IPS-18a (cell line): ENCODE measurements at regions not wholly inside any gene's neighbourhood (a gene's known extent, or its start where the extent isn't known, plus 50 kb on each side); places are given as distances from the start of the nearest gene placed in this dataset.

ENCODE experiments used
- H3K27ac ChIP-seq: one replicate; pipeline ENCODE4 v1.5.1; 2013; ENCODE audit warnings: low read length
- H3K27me3 ChIP-seq: one replicate; pipeline ENCODE4 v1.6.1; 2013; ENCODE audit warnings: mild to moderate bottlenecking, low read length; ENCODE audit not compliant: control insufficient read depth, insufficient read depth
- H3K36me3 ChIP-seq: one replicate; pipeline ENCODE4 v1.6.1; 2013; ENCODE audit warnings: low read depth, low read length; ENCODE audit not compliant: control insufficient read depth
- H3K4me1 ChIP-seq: one replicate; pipeline ENCODE4 v1.6.1; 2013; ENCODE audit warnings: low read depth, low read length; ENCODE audit not compliant: control insufficient read depth
- H3K4me3 ChIP-seq: one replicate; pipeline ENCODE4 v1.5.1; 2013; ENCODE audit warnings: low read length
- H3K9ac ChIP-seq: one replicate; pipeline ENCODE4 v1.6.1; 2013; ENCODE audit warnings: mild to moderate bottlenecking, low read length, moderate library complexity
- H3K9me3 ChIP-seq: one replicate; pipeline ENCODE4 v1.6.1; 2013; ENCODE audit warnings: low read depth, low read length; ENCODE audit not compliant: control insufficient read depth

- H3K36me3 ChIP-seq, result no peaks in the 10 kb centered on the region
- no peaks in the 10 kb centered on the region for H3K9me3 ChIP-seq
- no peak overlapping the region for H3K4me3 ChIP-seq
- H3K9ac ChIP-seq, result no peak overlapping the region
- no peaks in the 10 kb centered on the region for H3K4me1 ChIP-seq
- no peak overlapping the region for H3K27ac ChIP-seq
- H3K27me3 ChIP-seq, result no peaks in the 10 kb centered on the region
These were observed 230.6 kb upstream of the CTNNB1 start for GRCh38 chr3:40968666-40969065.

- Histone ChIP-seq H3K27me3 (no peaks in the 10 kb centered on the region), H3K27ac (no peak overlapping the region), H3K9ac (no peak overlapping the region), H3K4me3 (no peak overlapping the region), H3K36me3 (no peaks in the 10 kb centered on the region), H3K4me1 (no peaks in the 10 kb centered on the region), H3K9me3 (no peaks in the 10 kb centered on the region)
These were observed 230.0 kb upstream of the CTNNB1 start for GRCh38 chr3:40969341-40969740.

- H3K4me3 ChIP-seq, result no peak overlapping the region
- no peak overlapping the region for H3K9ac ChIP-seq
- H3K27ac ChIP-seq, result no peak overlapping the region
- H3K36me3 ChIP-seq, result no peaks in the 10 kb centered on the region
- no peaks in the 10 kb centered on the region for H3K4me1 ChIP-seq
- H3K9me3 ChIP-seq, result no peaks in the 10 kb centered on the region
- H3K27me3 ChIP-seq, result no peaks in the 10 kb centered on the region
These were observed 229.4 kb upstream of the CTNNB1 start for GRCh38 chr3:40969756-40970466.

GRCh38 chr3:40971191-40972168, 227.8 kb upstream of the CTNNB1 start:
- no peaks in the 10 kb centered on the region for H3K9me3 ChIP-seq
- H3K36me3 ChIP-seq, result no peaks in the 10 kb centered on the region
- no peak overlapping the region for H3K4me3 ChIP-seq
- no peak overlapping the region for H3K9ac ChIP-seq
- H3K4me1 ChIP-seq, result no peaks in the 10 kb centered on the region
- no peaks in the 10 kb centered on the region for H3K27me3 ChIP-seq
- no peak overlapping the region for H3K27ac ChIP-seq

- Histone ChIP-seq H3K27ac (no peak overlapping the region), H3K36me3 (no peaks in the 10 kb centered on the region), H3K27me3 (no peaks in the 10 kb centered on the region), H3K9me3 (no peaks in the 10 kb centered on the region), H3K4me3 (no peak overlapping the region), H3K4me1 (no peaks in the 10 kb centered on the region), H3K9ac (no peak overlapping the region)
These were observed 227.0 kb upstream of the CTNNB1 start for GRCh38 chr3:40972350-40972749.

GRCh38 chr3:40973141-40973540, 226.2 kb upstream of the CTNNB1 start:
- no peaks in the 10 kb centered on the region for H3K27me3 ChIP-seq
- H3K4me1 ChIP-seq, result no peaks in the 10 kb centered on the region
- no peaks in the 10 kb centered on the region for H3K36me3 ChIP-seq
- H3K9me3 ChIP-seq, result no peaks in the 10 kb centered on the region
- no peak overlapping the region for H3K4me3 ChIP-seq
- H3K9ac ChIP-seq, result no peak overlapping the region
- no peak overlapping the region for H3K27ac ChIP-seq

- Histone ChIP-seq H3K4me3 (no peak overlapping the region), H3K36me3 (no peaks in the 10 kb centered on the region), H3K9me3 (no peaks in the 10 kb centered on the region), H3K4me1 (no peaks in the 10 kb centered on the region), H3K9ac (no peak overlapping the region), H3K27me3 (no peaks in the 10 kb centered on the region), H3K27ac (no peak overlapping the region)
These were observed 223.6 kb upstream of the CTNNB1 start for GRCh38 chr3:40975711-40976121.

GRCh38 chr3:40976241-40976640, 223.1 kb upstream of the CTNNB1 start:
- Histone ChIP-seq H3K4me1 (no peaks in the 10 kb centered on the region), H3K4me3 (no peak overlapping the region), H3K9me3 (no peaks in the 10 kb centered on the region), H3K36me3 (no peaks in the 10 kb centered on the region), H3K9ac (no peak overlapping the region), H3K27ac (no peak overlapping the region), H3K27me3 (no peaks in the 10 kb centered on the region)

- Histone ChIP-seq H3K9ac (no peak overlapping the region), H3K9me3 (no peaks in the 10 kb centered on the region), H3K4me1 (no peaks in the 10 kb centered on the region)
These were observed 220.9 kb upstream of the CTNNB1 start for GRCh38 chr3:40978442-40978841.

GRCh38 chr3:40979962-40980361, 219.3 kb upstream of the CTNNB1 start:
- H3K9me3 ChIP-seq, result no peaks in the 10 kb centered on the region
- no peak overlapping the region for H3K27ac ChIP-seq
- H3K36me3 ChIP-seq, result no peaks in the 10 kb centered on the region
- H3K4me3 ChIP-seq, result no peak overlapping the region
- H3K9ac ChIP-seq, result no peak overlapping the region
- no peaks in the 10 kb centered on the region for H3K4me1 ChIP-seq
- H3K27me3 ChIP-seq, result no peaks in the 10 kb centered on the region

More at GRCh38 chr3:40978442-40978841, 220.9 kb upstream of the CTNNB1 start:
- H3K4me3 ChIP-seq, result no peak overlapping the region
- no peaks in the 10 kb centered on the region for H3K36me3 ChIP-seq
- H3K27me3 ChIP-seq, result no peaks in the 10 kb centered on the region
- H3K27ac ChIP-seq, result no peak overlapping the region

- Histone ChIP-seq H3K4me3 (no peak overlapping the region), H3K9ac (no peak overlapping the region), H3K4me1 (no peaks in the 10 kb centered on the region), H3K27ac (no peak overlapping the region), H3K27me3 (no peaks in the 10 kb centered on the region), H3K9me3 (no peaks in the 10 kb centered on the region), H3K36me3 (no peaks in the 10 kb centered on the region)
These were observed 218.8 kb upstream of the CTNNB1 start for GRCh38 chr3:40980467-40980866.
